C4-2B (cell line): ENCODE measurements at regions not wholly inside any gene's neighbourhood (a gene's known extent, or its start where the extent isn't known, plus 50 kb on each side); places are given as distances from the start of the nearest gene placed in this dataset.

Source experiments
- ZFX ChIP-seq: fragments of 450-650 bp; IDR thresholded peaks from 2 replicates; pipeline ENCODE4 v1.6.1; 2017
- TF ChIP-seq, protein P1 (sequence below): fragments of 450-650 bp; conservative IDR thresholded peaks from 2 replicates; pipeline ENCODE4 v1.5.1; 2017; ENCODE audit warnings: mild to moderate bottlenecking

DNA sequence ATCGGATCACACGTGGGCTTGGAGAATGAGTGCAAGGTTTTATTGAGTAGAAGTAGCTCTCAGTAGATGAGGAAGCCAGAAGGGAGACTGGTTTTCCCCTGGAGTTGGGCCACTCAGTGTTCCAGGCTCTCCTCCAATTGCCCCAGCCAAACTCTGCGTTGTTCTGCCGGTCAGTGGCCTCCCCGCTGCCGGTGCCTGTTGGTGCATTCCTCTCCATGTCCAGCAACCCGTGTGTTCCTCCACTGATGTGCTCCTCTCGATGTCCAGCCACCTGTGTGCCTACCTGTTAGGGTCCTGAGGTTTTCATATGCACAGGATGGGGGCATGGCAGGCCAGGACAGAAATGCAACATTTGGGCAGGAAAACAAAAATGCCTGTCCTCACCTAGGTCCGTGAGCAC is 888.0 kb upstream of the PTPRD start:
- TF ChIP-seq ZFX, result no peak
- TF ChIP-seq, protein P1, sequence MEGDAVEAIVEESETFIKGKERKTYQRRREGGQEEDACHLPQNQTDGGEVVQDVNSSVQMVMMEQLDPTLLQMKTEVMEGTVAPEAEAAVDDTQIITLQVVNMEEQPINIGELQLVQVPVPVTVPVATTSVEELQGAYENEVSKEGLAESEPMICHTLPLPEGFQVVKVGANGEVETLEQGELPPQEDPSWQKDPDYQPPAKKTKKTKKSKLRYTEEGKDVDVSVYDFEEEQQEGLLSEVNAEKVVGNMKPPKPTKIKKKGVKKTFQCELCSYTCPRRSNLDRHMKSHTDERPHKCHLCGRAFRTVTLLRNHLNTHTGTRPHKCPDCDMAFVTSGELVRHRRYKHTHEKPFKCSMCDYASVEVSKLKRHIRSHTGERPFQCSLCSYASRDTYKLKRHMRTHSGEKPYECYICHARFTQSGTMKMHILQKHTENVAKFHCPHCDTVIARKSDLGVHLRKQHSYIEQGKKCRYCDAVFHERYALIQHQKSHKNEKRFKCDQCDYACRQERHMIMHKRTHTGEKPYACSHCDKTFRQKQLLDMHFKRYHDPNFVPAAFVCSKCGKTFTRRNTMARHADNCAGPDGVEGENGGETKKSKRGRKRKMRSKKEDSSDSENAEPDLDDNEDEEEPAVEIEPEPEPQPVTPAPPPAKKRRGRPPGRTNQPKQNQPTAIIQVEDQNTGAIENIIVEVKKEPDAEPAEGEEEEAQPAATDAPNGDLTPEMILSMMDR, result no peak
